Calu3 (cell line): ENCODE measurements at regions not wholly inside any gene's neighbourhood (a gene's known extent, or its start where the extent isn't known, plus 50 kb on each side); places are given as distances from the start of the nearest gene placed in this dataset.
"Not testable (repeated sequence)": the region's sequence is repeated elsewhere in the genome, so short reads cannot be mapped to it uniquely, and the experiment has no call there.

ENCODE experiments used
- BruUV-seq: library from RNA; stranded (reverse); fragments of 400-500 nt; replicated peaks from 2 replicates; lab custom pipeline; 2021; lab: Mats Ljungman, UMichigan
- CTCF ChIA-PET: fragments of 300-600 bp; sonication (Branson Sonifier 250); formaldehyde crosslinking; loops from one replicate; lab custom pipeline; 2022; ENCODE audit warnings: antibody characterized with exemption; lab: Charles Lee
- DNase-seq: peaks from one replicate; pipeline ENCODE4 v3.0.0; 2022
- H3K27ac Mint-ChIP-seq: one replicate; pipeline ENCODE4 v1.8.0; 2022; ENCODE audit warnings: mixed read lengths; ENCODE audit not compliant: unreplicated experiment
- H3K27me3 Mint-ChIP-seq: one replicate; pipeline ENCODE4 v1.8.0; 2022; ENCODE audit warnings: mixed read lengths; ENCODE audit not compliant: unreplicated experiment
- H3K36me3 Mint-ChIP-seq: one replicate; pipeline ENCODE4 v1.8.0; 2022; ENCODE audit warnings: mild to moderate bottlenecking, moderate library complexity, mixed read lengths; ENCODE audit not compliant: insufficient read depth, unreplicated experiment
- H3K4me1 Mint-ChIP-seq: one replicate; pipeline ENCODE4 v1.8.0; 2022; ENCODE audit warnings: mild to moderate bottlenecking, low read depth, mixed read lengths; ENCODE audit not compliant: unreplicated experiment
- H3K4me3 Mint-ChIP-seq: one replicate; pipeline ENCODE4 v1.8.0; 2022; ENCODE audit warnings: mild to moderate bottlenecking, low read depth, moderate library complexity, mixed read lengths; ENCODE audit not compliant: unreplicated experiment
- H3K9me3 Mint-ChIP-seq: one replicate; pipeline ENCODE4 v1.8.0; 2022; ENCODE audit warnings: low read depth, mixed read lengths; ENCODE audit not compliant: unreplicated experiment
- intact Hi-C: fragments of 100-400 bp; cut with micrococcal nuclease; formaldehyde crosslinking; loops from one replicate; pipeline ENCODE4 v1.10.0; 2022; ENCODE audit not compliant: unreplicated experiment
- TF ChIP-seq, protein P1 (sequence below): fragments of 200-600 bp; IDR thresholded peaks from one replicate; pipeline ENCODE4 v1.8.0; 2022; ENCODE audit warnings: antibody characterized with exemption; ENCODE audit not compliant: unreplicated experiment

DNA sequence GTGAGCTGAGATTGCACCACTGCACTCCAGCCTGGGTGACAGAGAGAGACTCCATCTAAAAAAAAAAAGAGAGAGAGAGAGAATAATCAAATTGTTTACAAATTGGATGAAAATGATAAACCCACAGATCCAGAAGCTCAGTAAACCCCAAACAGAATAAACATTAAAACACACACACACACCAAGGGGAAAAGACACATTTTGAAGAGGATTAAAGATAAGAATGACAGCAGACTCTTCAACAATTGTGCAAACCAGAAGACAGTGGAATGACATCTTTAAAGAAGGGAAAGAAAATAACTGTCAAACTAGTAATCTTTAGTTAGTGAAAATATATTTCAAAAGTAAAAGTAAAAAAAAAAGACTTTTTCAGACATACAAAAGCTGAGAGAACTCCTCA lies 64.4 kb upstream of the RPL38 start:
- Mint-ChIP-seq H3K4me1 (no peaks in the 10 kb centered on the region), H3K27me3 (peaks cover 45% of the 10 kb centered on the region), H3K4me3 (no peak overlapping the region), H3K27ac (no peak overlapping the region), H3K9me3 (peaks cover 12% of the 10 kb centered on the region), H3K36me3 (no peaks in the 10 kb centered on the region)
- BruUV-seq: no TSS peak
- CTCF ChIA-PET: no interaction called here
- DNase-seq: no peak
- intact Hi-C loops: no loop called here
- TF ChIP-seq, protein P1, sequence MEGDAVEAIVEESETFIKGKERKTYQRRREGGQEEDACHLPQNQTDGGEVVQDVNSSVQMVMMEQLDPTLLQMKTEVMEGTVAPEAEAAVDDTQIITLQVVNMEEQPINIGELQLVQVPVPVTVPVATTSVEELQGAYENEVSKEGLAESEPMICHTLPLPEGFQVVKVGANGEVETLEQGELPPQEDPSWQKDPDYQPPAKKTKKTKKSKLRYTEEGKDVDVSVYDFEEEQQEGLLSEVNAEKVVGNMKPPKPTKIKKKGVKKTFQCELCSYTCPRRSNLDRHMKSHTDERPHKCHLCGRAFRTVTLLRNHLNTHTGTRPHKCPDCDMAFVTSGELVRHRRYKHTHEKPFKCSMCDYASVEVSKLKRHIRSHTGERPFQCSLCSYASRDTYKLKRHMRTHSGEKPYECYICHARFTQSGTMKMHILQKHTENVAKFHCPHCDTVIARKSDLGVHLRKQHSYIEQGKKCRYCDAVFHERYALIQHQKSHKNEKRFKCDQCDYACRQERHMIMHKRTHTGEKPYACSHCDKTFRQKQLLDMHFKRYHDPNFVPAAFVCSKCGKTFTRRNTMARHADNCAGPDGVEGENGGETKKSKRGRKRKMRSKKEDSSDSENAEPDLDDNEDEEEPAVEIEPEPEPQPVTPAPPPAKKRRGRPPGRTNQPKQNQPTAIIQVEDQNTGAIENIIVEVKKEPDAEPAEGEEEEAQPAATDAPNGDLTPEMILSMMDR: no peak

DNA sequence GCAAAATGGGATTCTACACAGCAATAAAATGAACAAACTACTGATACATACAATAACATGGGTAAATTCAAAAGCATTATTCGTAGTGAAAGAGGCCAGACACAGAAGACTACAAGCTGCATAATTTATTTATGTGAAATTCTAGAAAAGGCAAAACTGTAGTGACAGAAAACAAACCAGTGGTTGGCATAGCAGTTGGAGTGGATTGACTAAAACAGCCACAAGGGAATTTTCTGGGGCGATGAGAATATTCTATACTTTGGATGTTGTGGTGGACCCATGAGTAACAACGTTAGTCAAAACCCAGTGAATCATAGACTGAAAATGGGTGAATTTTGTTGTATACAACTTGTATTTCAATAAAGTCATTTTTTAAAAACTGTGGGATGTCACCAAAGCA lies 63.2 kb upstream of the RPL38 start:
- H3K4me1 Mint-ChIP-seq: no peaks in the 10 kb centered on the region
- H3K27ac Mint-ChIP-seq: no peak overlapping the region
- no TSS peak for BruUV-seq
- intact Hi-C loops: no loop called here
- H3K36me3 Mint-ChIP-seq: no peaks in the 10 kb centered on the region
- no peak for DNase-seq
- TF ChIP-seq, protein P1: no peak
- H3K9me3 Mint-ChIP-seq: peaks cover 12% of the 10 kb centered on the region
- H3K4me3 Mint-ChIP-seq: no peak overlapping the region
- peaks cover 33% of the 10 kb centered on the region for H3K27me3 Mint-ChIP-seq
- CTCF ChIA-PET: no interaction called here

DNA sequence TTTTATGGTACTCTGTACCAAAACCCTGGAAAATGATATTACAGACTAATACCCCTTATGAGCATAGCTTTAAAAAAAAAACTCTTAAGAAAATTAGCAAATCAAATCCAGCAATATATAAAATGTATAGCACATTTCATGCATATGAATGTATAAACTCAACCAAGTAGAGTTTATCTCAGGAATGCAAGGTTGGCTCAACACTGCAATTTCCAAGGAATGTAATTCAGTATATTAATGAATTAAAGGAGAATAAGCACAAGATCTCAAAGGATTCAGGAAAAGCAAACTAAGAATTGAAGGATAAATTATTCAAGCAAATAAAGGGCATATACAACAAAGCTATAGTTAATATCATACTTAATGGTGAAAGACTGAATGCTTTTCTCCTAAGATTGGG lies 61.9 kb upstream of the RPL38 start:
- CTCF ChIA-PET: interaction anchor here (0.7 kb wide), 1 partner anchor 80 kb away, joined by 3 read pairs; no protein-coding TSS in a partner anchor
- TF ChIP-seq, protein P1: no peak
- intact Hi-C loops: no loop called here
- H3K27me3 Mint-ChIP-seq: peaks cover 26% of the 10 kb centered on the region
- DNase-seq: no peak
- no peak overlapping the region for H3K27ac Mint-ChIP-seq
- no TSS peak for BruUV-seq
- peaks cover 12% of the 10 kb centered on the region for H3K9me3 Mint-ChIP-seq
- H3K4me1 Mint-ChIP-seq: no peaks in the 10 kb centered on the region
- no peak overlapping the region for H3K4me3 Mint-ChIP-seq
- no peaks in the 10 kb centered on the region for H3K36me3 Mint-ChIP-seq

DNA sequence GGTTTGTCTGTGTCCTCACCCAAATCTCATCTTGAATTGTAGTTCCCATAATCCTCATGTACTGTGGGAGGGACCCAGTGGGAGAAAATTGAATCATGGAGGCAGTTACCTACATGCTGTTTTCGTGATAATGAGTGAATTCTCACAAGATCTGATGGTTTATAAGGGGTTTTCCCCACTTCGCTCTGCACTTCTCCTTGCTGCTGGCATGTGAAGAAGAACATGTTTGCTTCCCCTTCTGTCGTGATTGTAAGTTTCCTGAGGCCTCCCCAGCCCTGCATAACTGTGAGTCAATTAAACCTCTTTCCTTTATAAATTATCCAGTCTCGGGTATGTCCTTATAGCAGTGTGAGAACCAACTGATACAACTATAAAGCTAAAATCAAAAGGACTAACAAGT lies 60.2 kb upstream of the RPL38 start:
- DNase-seq, intact Hi-C loops, H3K27ac Mint-ChIP-seq, H3K4me3 Mint-ChIP-seq, H3K4me1 Mint-ChIP-seq, CTCF ChIA-PET, H3K36me3 Mint-ChIP-seq, BruUV-seq: not testable (repeated sequence)
- peaks cover 18% of the 10 kb centered on the region for H3K27me3 Mint-ChIP-seq
- peaks cover 12% of the 10 kb centered on the region for H3K9me3 Mint-ChIP-seq

DNA sequence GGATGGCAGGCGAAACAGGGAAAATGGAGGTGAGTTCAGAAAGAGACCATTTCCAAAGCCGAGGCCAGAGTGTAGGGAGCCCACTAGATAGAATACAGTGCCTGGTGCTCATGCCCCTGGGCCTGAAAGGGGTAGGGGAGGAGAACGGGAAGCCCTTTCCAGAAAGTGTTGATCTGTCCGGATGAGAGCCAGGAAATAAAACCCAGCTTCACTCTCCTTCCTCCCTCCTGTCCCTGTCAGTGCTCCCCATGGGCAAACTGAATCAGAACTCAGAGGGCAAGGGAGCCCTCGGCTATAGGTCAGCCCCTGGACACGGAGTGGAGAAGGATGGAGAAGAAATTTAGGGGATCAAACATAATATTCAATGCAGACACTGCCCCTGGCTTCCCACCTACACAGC lies 57.7 kb upstream of the RPL38 start:
- no peak for DNase-seq
- BruUV-seq: no TSS peak
- Mint-ChIP-seq H3K27ac (no peak overlapping the region), H3K9me3 (peaks cover 12% of the 10 kb centered on the region), H3K4me1 (peaks cover 28% of the 10 kb centered on the region), H3K27me3 (peaks cover 21% of the 10 kb centered on the region), H3K36me3 (no peaks in the 10 kb centered on the region), H3K4me3 (no peak overlapping the region)
- TF ChIP-seq, protein P1: no peak
- intact Hi-C loops: no loop called here
- CTCF ChIA-PET: interaction anchor here (0.7 kb wide), 1 partner anchor 828 kb away, joined by 3 read pairs; no protein-coding TSS in a partner anchor
